Muscle of back (tissue), 3 donors: ENCODE measurements at regions not wholly inside any gene's neighbourhood (a gene's known extent, or its start where the extent isn't known, plus 50 kb on each side); places are given as distances from the start of the nearest gene placed in this dataset.
"Not testable (repeated sequence)": the region's sequence is repeated elsewhere in the genome, so short reads cannot be mapped to it uniquely, and the experiment has no call there.

Experiments used
- DNase-seq, 3 donors: peaks; one replicate each; pipeline versions ENCODE4 v3.0.0 to v3.0.0-alpha.2; 2013

DNA sequence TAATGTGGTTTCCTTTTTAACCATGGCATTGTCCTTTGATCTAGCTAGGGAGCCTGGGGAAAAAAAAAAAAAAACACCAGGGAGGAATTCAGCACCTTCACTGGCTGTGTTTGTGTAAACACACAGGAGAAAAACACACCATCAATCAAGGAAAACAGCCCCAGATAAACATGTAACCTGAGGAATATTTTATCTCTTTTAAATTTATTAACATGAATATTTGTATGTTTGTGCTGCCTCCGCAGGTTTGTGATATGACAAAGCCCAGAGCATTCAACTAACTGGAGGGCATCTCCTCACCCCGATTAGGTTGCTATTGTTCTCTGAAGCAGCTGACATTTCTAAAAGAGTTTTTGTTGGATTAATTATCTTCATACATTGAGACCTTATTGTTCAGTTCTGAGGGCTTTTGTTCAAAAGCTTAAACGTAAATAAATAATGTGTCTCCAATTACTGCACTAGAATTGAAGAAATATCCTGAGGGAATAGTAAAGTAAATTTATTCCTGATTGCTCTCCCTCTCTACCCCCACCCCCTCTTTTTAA lies 89.4 kb upstream of the SEMA3E start:
- DNase-seq, result no peak

DNA sequence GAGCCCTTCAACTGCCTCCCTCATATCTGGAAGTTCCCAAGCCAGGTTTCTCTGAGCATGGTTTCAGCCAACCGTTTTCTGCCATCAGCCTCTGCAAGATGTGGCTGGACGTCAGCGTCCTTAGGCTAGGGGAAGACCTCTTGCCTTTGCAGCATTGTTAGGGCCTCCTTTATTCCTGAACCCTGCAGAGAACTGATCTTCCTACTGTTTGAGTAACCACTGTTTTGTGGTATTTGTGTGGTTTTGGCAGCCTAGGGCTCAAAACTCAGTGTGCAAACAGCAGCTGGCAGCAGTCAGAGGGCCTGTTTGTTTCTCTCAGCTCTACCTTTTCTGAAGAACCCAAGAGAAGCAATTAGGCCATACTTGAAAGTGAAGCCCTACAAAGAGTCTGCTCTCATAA lies 83.4 kb upstream of the SEMA3E start:
- DNase-seq, result no peak

DNA sequence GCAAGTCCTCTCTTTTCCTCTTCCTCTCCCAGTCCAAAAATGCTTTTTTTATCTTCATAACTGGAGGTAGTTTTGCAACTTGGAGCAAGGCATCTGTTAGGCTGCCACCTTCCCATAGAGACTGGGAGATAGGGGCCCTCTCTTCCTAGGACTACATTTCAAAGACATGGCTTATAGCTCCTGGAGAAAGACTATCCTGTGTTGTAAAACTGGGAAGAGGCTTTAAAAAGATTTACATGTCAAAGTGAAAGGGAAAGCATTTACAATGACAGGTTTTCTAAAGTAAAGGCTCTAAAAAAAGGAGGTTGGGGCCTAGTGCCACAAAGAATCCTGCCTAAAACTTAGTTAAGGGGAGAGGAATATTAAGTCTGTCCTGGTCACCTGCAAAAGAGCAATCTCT lies 82.2 kb upstream of the SEMA3E start:
- no peak for DNase-seq

DNA sequence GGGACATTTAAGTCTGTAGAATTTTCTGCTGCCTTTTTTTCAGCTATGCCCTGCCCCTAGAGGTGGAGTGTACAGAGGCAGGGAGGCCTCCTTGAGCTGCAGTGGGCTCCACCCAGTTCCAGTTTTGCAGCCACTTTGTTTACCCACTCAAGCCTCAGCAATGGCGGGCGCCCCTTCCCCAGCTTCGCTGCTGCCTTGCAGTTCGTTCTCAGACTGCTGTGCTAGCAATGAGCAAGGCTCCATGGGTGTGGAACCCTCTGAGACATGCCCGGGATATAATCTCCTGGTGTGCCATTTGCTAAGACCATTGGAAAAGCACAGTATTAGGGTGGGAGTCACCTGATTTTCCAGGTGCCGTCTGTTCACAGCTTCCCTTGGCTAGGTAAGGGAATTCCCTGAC lies 68.0 kb upstream of the SEMA3E start:
- not testable (repeated sequence) for DNase-seq

DNA sequence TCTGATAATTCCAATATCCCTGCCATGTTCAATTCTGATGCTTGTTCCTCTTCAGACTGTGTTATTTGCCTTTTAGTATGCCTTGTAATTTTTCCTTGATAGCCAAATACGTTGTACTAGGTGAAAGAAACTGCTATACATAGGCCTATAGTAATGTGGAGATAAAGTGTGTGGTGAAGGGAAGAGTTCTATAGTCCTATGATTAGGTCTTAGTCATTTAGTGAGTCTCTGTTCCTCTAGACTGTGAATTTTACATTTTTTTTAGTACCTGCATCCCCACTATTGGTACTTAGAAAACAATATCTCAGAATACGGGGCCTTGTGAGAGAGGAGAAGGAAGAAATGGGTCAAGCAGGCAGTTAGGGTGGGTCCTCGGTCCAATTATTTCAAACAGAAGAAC lies 59.6 kb upstream of the SEMA3E start:
- DNase-seq, result no peak

DNA sequence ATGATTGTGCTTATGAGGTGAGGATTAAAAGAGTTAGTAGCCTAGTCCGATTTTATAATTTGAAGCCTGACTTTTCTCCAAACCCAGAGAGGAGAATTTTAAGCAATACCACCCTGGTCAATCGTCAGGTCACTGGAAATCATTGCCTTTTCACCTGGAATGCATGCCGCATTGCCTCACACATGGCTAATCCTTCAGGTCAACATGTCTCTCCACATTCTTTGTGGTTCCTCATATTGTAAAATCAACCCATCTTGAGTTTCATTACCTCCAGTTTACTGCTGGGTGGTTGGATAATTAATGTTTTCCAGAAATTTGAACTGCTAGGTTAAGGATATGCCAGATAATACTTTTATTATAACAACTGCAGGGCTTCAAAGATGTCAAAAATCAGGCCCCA lies 55.6 kb upstream of the SEMA3E start:
- DNase-seq, result no peak

DNA sequence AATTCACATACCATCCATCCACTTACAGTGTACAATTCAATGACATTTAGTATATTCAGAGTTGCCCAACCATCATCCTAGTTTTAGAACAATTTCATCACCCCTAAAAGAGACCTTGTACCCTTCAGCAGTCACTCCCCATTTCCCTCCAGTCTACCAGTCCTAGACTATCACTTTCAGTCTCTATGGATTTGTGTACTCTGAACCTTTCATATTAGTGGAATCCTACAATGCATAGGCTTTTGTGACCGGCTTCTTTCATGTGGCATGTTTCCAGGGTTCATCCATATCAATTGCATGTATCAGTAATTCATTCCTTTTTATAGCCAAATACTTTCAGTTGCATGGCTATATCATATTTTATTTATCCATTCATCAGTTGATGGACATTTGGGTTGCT lies 53.5 kb upstream of the SEMA3E start:
- peak in 1 of 3 donors; percentile 8 for DNase-seq

DNA sequence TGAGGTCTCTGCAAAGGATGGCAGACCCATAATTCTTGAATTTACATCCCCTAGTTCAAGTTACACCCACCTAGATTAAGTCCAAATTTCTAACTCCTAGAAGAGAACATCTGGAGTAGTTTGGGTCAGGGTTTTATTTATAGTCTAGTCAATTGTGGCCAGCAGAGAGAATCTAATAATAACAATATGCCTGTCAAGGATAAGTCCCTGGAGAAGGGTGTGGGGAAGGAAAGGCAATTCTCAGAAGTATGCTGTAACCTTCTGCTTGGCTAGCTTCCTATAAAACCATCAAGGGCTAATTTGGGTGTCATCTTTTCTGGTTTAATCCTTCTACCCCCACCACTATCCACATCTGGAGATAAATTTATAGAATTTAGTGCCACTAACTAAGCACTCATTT lies 52.8 kb upstream of the SEMA3E start:
- DNase-seq, result peak in 2 of 3 donors; percentile 42 to 78
